Activated T-cell treated with anti-CD3 and anti-CD28 coated beads, Interleukin-2, amount 50 U/mL, for 4 hours (primary cell): ENCODE measurements at regions not wholly inside any gene's neighbourhood (a gene's known extent, or its start where the extent isn't known, plus 50 kb on each side); places are given as distances from the start of the nearest gene placed in this dataset.
"Not testable (repeated sequence)": the region's sequence is repeated elsewhere in the genome, so short reads cannot be mapped to it uniquely, and the experiment has no call there.

Experiments
- ATAC-seq, 2 donors: fragments of 200-7000 bp; cut with Tn5 transposase; one replicate each; pipeline ENCODE4 v1.10.0; 2021
- DNase-seq: peaks from one replicate; pipeline ENCODE4 v3.0.0-alpha.2; 2020
- H3K27me3 Mint-ChIP-seq: one replicate; pipeline ENCODE4 v1.8.0; 2021; ENCODE audit warnings: low read depth, mixed read lengths
- H3K36me3 Mint-ChIP-seq: one replicate; pipeline ENCODE4 v1.8.0; 2022; ENCODE audit warnings: mixed read lengths; ENCODE audit not compliant: insufficient read depth
- H3K4me1 Mint-ChIP-seq: one replicate; pipeline ENCODE4 v1.8.0; 2021; ENCODE audit warnings: low read depth, mixed read lengths
- H3K4me3 Mint-ChIP-seq: one replicate; pipeline ENCODE4 v1.8.0; 2021; ENCODE audit warnings: mild to moderate bottlenecking, moderate library complexity, mixed read lengths
- H3K9me3 Mint-ChIP-seq: one replicate; pipeline ENCODE4 v1.8.0; 2021; ENCODE audit warnings: mixed read lengths

GRCh38 chr9:135392511-135392910 lies 87.1 kb upstream of the PPP1R26 start:
- ATAC-seq = no peak
- DNase-seq = no peak
- H3K4me3 Mint-ChIP-seq = no peak overlapping the region
- no peaks in the 10 kb centered on the region for H3K27me3 Mint-ChIP-seq
- no peaks in the 10 kb centered on the region for H3K36me3 Mint-ChIP-seq
- no peaks in the 10 kb centered on the region for H3K9me3 Mint-ChIP-seq
- no peaks in the 10 kb centered on the region for H3K4me1 Mint-ChIP-seq

DNA sequence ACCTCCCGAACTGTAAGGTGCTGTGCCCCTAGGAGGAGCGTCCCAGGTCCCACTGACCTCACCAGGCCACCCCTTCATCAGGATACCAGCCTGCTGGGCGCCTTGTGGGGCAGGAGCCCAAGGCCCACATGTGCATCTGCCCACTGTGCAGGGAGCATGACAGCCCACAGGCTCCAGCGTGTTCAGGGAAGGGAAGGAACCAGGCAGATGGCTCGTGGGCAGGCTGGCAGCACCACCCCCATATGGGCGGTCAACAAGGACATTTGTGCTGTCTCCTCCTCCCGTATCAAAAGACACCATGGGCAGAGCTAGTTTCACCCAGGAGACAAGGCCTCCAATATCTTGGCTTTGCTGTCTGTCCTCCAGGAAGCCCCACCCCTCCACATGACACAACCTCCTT lies 85.5 kb upstream of the PPP1R26 start:
- no peaks in the 10 kb centered on the region for H3K36me3 Mint-ChIP-seq
- no peaks in the 10 kb centered on the region for H3K4me1 Mint-ChIP-seq

GRCh38 chr9:135394699-135395645 lies 84.6 kb upstream of the PPP1R26 start:
- Mint-ChIP-seq H3K4me3 (no peak overlapping the region), H3K9me3 (no peaks in the 10 kb centered on the region), H3K36me3 (no peaks in the 10 kb centered on the region), H3K4me1 (no peaks in the 10 kb centered on the region), H3K27me3 (no peaks in the 10 kb centered on the region)
- no peak for DNase-seq
- ATAC-seq = no peak

More for the DNA sequence above, 85.5 kb upstream of the PPP1R26 start:
- Mint-ChIP-seq H3K4me3 (no peak overlapping the region), H3K27me3 (no peaks in the 10 kb centered on the region), H3K9me3 (no peaks in the 10 kb centered on the region)
- no peak for ATAC-seq
- DNase-seq = no peak

DNA sequence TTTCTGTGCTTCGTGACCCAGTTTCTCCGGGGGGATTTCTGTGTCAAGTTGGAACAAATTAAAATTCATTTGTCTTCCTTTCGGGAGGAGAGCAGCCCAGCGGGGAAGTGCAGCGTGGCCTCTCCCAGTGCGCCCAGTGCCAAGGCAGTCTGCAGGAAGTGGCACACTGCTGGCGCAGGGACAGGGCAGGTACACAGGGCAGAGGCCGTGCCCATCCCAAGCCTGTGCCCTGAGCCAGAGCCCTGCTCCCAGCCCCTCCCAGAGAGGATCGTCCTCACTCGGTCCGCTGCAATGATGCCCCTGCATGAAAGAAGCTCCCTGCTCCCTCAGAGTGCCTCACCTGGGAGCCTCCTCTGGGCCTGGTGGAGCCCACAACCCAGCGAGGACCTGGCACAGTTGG lies 82.4 kb upstream of the PPP1R26 start:
- DNase-seq = no peak

GRCh38 chr9:135399000-135399649 lies 80.5 kb upstream of the PPP1R26 start:
- Mint-ChIP-seq H3K9me3 (no peaks in the 10 kb centered on the region), H3K4me3 (no peak overlapping the region), H3K27me3 (no peaks in the 10 kb centered on the region), H3K4me1 (no peaks in the 10 kb centered on the region), H3K36me3 (no peaks in the 10 kb centered on the region)
- DNase-seq (no peak), ATAC-seq (no peak)

More for the DNA sequence above, 82.4 kb upstream of the PPP1R26 start:
- no peaks in the 10 kb centered on the region for H3K36me3 Mint-ChIP-seq
- no peaks in the 10 kb centered on the region for H3K4me1 Mint-ChIP-seq
- no peak for ATAC-seq
- H3K9me3 Mint-ChIP-seq = no peaks in the 10 kb centered on the region
- H3K27me3 Mint-ChIP-seq = no peaks in the 10 kb centered on the region
- H3K4me3 Mint-ChIP-seq = no peak overlapping the region

DNA sequence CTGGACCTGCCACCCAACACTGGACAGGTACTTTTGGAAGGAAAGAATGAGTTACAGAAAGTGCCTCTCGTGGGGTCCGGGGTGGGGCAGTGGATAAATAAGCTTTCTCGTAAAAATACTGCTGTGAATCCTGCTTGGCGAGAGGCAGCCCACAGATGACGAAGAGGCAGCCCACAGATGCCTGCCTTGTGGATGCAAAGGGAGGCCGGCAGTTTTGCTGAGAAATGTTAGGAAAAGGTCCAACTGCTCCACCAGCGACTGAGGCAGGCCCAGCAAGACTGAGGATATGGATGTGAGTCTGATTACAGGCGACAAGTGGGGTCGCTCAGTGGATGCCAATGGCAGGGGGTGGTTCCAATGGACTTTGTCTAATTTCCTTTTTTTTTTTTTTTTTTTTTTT lies 79.1 kb upstream of the PPP1R26 start:
- ATAC-seq = no peak
- Mint-ChIP-seq H3K36me3 (no peaks in the 10 kb centered on the region), H3K9me3 (no peaks in the 10 kb centered on the region), H3K4me3 (no peak overlapping the region), H3K27me3 (no peaks in the 10 kb centered on the region), H3K4me1 (no peaks in the 10 kb centered on the region)
- no peak for DNase-seq

GRCh38 chr9:135401218-135401617 lies 78.4 kb upstream of the PPP1R26 start:
- no peaks in the 10 kb centered on the region for H3K27me3 Mint-ChIP-seq
- no peaks in the 10 kb centered on the region for H3K36me3 Mint-ChIP-seq
- DNase-seq (no peak), ATAC-seq (no peak)
- H3K4me1 Mint-ChIP-seq = no peaks in the 10 kb centered on the region
- no peaks in the 10 kb centered on the region for H3K9me3 Mint-ChIP-seq
- no peak overlapping the region for H3K4me3 Mint-ChIP-seq

DNA sequence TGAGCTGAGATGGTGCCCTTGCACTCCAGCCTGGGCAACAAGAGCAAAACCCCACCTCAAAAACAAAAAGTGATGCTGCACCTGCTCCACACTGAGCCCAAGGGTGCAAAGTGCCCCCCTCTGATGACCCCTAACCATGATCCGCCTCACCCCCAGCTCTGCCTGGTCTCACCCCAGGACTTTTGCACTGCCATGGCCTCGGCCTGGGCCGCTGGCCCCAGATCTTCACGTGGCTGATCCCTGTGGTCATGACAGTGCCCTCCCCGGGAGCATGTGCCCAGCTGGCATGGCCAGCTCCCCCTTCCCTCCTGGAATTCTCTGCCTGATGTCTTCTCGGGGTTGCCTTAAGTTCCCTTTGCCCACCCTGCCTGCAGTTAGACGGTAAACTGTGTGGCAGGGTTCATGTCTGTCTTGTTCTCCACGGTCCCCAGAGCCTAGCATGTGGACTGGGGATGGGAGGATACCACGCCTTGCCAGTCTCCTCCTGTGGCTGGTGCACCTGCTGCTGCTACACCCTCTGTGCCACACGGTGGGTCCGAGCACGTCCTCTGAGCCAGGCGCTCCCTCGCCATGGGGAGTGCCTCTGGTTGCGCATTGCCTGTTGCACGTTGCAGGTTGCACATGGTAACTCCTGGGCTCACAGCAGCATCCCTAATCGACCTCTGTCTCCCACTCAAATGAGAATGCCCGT lies 77.4 kb upstream of the PPP1R26 start:
- ATAC-seq = no peak
- DNase-seq = no peak
- no peaks in the 10 kb centered on the region for H3K36me3 Mint-ChIP-seq
- H3K27me3 Mint-ChIP-seq = no peaks in the 10 kb centered on the region
- H3K9me3 Mint-ChIP-seq = no peaks in the 10 kb centered on the region
- no peak overlapping the region for H3K4me3 Mint-ChIP-seq
- H3K4me1 Mint-ChIP-seq = no peaks in the 10 kb centered on the region

- H3K4me3 Mint-ChIP-seq = no peak overlapping the region
- no peak for DNase-seq
- H3K4me1 Mint-ChIP-seq = no peaks in the 10 kb centered on the region
- ATAC-seq = no peak
- H3K9me3 Mint-ChIP-seq = no peaks in the 10 kb centered on the region
- no peaks in the 10 kb centered on the region for H3K36me3 Mint-ChIP-seq
- no peaks in the 10 kb centered on the region for H3K27me3 Mint-ChIP-seq
Observed at GRCh38 chr9:135402739-135403695, 76.6 kb upstream of the PPP1R26 start.

DNA sequence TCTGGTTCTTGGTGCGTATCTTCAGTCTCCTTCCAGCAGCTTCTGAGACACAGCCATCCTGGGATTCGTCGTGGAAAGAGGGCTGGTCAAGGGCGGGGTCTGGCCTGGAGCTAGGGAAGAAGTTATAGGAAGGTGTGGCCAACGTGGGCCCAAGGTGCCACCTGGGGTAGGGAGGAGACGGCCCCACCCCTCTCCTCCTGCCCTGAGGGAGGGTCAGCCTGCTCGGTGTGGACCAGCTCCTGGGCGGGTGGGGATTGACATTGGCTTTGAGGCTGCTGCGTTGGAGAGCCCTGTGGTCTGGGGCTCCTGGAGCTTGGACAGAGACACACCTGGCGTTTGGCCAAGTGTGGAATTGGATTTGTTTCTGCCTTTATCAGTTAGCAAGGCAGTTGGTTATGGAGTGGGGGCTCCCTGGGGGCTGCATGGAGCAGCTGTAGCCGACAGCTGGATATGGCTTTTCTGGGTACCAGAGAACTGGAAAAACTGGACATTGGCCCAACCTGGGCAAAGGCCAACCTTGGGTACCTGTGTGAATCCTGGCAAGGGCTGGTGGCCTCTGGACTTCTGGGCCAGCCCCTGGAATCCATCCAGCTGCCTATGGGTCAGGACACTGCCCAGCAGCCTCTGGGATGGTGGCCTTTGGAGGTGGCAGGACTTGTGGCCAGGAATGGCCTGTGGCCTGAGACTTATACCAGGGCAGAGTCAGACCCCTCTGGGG lies 75.7 kb upstream of the PPP1R26 start:
- no peaks in the 10 kb centered on the region for H3K4me1 Mint-ChIP-seq
- ATAC-seq (no peak), DNase-seq (no peak)
- H3K36me3 Mint-ChIP-seq = no peaks in the 10 kb centered on the region
- H3K27me3 Mint-ChIP-seq = no peaks in the 10 kb centered on the region
- no peak overlapping the region for H3K4me3 Mint-ChIP-seq
- no peaks in the 10 kb centered on the region for H3K9me3 Mint-ChIP-seq

DNA sequence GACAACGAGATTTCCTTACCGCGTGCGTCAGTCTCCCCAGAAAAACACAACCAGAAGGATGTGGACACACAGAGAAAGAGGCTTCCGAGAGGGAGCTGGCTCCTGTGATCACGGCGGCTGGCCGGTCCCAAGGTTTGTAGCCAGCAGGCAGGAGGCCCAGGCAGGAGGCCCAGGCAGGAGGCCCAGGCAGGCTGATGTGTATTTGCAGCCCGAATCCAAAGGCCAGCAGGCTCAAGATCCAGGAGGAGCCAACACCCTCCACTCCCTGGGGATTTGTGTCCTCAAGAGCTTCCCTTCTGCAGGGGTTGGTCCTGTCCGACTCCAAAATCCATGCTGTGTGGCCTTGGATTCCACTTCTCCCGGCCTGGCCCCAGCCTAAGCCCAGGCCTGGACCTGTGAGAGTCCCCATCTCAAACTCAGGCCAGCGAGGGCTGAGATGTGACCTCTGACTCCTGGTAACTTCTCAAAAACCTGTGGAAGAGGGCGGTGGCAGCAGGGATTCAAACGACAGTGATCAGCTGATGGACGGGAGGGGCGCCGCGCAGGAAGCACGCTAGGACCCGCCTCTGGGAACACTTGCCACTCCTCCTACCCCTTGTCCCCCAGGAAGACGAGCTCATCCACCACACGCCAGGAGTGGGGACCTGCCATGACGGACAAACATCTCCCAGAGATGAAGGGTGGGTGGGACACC lies 75.0 kb upstream of the PPP1R26 start:
- DNase-seq = no peak
- H3K27me3 Mint-ChIP-seq = peaks cover under 1% of the 10 kb centered on the region
- H3K4me1 Mint-ChIP-seq = no peaks in the 10 kb centered on the region
- ATAC-seq = no peak
- H3K9me3 Mint-ChIP-seq = no peaks in the 10 kb centered on the region
- no peaks in the 10 kb centered on the region for H3K36me3 Mint-ChIP-seq
- H3K4me3 Mint-ChIP-seq = no peak overlapping the region

DNA sequence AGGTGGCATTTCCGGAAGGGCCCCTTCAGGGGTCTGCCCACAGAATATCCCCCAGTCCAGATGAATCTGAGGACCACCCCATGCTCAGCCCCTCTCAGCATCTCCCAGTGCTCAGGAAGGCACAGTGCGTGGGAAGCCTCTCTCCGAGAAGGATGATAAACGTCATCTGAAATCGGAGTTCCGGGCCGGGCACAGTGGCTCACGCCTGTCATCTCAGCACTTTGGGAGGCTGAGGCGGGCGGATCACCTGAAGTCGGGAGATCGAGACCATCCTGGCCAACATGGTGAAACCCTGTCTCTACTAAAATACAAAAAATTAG lies 74.5 kb upstream of the PPP1R26 start:
- not testable (repeated sequence) for H3K27me3 Mint-ChIP-seq, H3K4me1 Mint-ChIP-seq, H3K36me3 Mint-ChIP-seq, H3K9me3 Mint-ChIP-seq, H3K4me3 Mint-ChIP-seq, ATAC-seq, DNase-seq
